G401 (cell line): ENCODE measurements at regions not wholly inside any gene's neighbourhood (a gene's known extent, or its start where the extent isn't known, plus 50 kb on each side); places are given as distances from the start of the nearest gene placed in this dataset.
A peak's percentile ranks its signal among the peaks of the same experiment; 100 is the strongest.

Experiments used
- DNase-seq: peaks from one replicate; pipeline ENCODE4 v3.0.0-alpha.2; 2015; ENCODE audit warnings: low spot score
- in situ Hi-C: cut with HindIII; loops from 2 replicates; pipeline ENCODE4 v1.10.0; 2016; ENCODE audit warnings: low sequenced_read_pairs, mixed read lengths

DNA sequence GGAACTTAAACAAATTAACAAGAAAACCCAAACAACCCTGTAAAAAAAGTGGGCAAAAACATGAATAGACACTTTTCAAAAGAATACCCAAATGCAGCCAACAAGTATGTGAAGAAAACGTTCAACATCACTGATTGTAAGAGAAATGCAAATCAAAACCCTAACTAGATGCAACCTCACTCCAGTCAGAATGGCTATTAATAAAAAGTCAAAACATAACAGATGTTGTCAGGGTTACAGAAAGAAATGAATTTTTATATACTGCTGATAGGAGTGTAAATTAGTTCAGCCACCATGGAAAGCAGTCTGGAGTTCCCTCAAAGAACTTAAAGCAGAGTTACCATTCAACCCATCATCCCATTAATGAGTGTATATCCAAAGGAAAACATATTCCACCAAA, 479.0 kb downstream of the MTRR start:
- DNase-seq = no peak
- in situ Hi-C loops = no loop called here

DNA sequence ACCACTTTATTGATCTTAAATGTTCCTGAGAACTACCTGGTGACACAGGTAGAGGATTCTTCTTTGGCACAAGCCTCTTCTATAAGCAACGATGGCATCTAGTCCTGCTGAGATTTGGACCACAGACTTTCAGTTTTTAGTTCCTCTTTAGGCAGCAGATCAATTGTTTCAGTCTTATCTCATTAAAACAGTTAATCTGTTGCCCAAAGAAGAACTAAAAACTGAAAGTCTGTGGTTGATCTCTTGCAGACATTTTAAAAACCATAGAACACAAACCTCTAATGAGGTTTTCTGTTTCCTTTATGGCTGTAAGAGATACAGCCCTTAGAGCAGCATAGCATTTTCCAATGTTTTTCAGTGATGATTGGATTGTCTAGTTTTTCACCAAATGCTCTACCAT, 480.9 kb downstream of the MTRR start:
- in situ Hi-C loops = no loop called here
- DNase-seq = no peak

DNA sequence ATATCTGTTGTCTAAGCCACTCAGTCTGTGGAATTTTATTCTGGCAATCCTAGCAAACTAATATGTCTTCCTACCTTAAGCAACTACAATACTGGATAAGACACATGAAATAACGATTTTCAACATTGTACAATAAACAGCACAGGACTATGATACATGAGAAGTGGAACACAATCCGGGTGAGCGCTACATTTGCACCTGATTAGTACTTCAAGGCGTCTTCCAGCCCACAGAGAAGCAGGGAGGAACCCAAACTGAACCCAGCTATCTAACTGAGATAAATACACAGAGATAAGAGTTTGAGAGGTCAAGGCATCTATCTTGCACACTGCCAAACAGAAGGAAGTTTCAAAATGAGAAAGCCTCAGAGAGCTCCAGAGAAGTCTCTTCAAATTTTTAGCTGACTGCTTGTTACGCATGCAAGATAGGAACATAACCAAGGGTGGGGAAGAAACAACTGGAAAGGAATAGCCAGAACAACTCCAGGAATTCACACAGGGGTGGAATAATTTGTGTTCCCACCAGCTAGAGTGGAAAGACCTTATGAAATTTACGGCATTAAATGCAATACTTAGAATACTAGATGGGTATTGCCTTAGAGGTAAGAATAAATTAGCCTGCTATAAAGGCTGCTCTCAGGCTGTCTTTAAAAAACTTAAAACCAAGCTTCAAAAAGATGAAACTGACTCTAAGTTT, 481.8 kb downstream of the MTRR start:
- DNase-seq = no peak
- in situ Hi-C loops = no loop called here

DNA sequence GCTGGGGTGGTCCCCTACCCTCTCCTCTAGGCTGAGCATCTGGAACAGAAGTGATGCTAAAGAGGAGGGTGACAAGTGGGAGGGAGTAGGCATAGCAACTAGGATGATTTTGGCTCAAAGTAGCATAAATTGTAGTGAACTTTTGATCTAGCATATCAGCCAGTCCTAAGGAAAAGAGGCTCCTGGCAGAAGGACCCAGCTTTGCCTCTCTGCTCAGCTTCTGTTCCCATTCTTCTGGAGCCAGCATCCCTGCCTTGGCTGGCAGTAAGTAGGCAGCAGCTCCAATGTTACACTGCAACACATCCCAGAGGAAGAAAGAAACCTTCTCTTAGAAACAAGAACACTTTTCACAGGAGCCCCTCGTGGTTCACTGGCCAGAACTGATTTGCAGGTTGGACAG, 487.0 kb downstream of the MTRR start:
- DNase-seq = no peak
- in situ Hi-C loops = no loop called here

DNA sequence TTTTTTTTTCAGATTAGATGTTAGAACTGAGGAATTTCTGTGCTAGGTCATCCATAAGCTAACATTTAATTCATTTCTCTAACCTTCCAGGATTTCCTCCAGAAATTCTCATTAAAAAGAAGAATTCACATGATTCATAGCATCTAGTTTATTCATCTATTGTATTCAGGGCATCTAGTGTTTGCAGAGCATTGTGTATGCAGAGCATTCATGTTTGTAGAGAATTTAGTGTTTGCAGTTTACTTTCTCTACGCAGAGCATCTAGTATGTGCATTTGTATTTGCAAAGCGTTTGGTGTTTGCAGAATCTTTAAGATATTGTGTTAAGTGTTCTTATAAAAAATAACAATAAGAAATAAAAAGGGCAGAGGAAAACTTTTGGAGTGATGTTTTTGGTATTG, 491.1 kb downstream of the MTRR start:
- in situ Hi-C loops = no loop called here
- DNase-seq = no peak

DNA sequence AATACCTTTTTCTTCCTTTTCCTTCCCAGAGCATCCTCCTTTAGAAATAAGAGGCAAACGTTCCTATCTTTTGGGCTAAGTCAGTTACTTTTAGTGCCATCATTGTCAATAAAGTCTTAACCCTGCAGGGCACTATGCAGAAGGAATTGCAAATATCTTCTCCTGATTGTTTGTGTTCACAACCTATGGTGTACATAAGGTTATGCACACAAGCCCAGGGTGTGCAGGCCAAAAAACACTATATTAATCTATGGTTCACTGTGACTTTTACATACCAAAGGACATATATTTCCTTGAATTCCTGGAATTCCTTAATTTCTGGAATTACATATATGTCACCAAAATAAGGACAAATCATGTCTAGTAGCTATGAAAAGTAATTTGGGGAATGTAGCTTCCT, 493.5 kb downstream of the MTRR start:
- in situ Hi-C loops = no loop called here
- DNase-seq = no peak

DNA sequence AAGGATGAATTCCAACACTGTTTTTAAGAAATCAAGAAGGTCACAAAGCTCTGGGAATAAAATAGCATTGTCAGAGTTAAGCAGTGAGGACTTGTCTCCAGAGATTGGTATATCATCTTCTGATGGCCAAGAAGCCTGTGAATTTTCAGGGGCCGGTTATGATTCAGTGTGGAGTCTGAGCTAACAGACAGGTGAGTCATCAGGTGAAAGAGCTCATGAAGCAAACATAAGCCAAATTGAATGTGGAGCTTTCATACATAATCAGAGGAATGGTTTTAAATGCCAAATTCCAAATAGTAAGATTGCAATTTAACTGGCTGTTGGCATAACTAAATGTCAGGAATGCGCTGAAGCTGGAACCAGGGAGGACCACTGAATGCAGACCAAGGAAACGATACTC, 494.2 kb downstream of the MTRR start:
- in situ Hi-C loops = no loop called here
- no peak for DNase-seq

DNA sequence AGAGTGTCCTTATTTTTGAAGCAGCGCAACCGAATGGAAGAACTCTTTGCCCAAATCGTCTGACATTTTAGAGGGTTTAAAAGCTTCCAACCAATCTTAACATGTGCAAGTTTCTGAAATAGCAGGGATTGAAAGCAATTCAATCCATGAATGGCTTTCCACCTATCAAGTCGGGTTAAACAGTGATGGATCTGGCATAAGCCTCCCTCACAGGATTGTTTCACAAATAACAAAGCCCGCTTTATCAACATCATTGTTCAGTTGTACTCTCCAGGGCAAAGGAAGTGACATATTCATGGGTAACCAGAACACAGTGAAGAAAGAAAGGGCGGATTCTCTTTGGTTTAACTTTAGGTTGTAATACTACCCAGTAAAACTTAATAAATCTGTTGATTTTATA, 497.3 kb downstream of the MTRR start:
- DNase-seq = no peak
- in situ Hi-C loops = no loop called here

DNA sequence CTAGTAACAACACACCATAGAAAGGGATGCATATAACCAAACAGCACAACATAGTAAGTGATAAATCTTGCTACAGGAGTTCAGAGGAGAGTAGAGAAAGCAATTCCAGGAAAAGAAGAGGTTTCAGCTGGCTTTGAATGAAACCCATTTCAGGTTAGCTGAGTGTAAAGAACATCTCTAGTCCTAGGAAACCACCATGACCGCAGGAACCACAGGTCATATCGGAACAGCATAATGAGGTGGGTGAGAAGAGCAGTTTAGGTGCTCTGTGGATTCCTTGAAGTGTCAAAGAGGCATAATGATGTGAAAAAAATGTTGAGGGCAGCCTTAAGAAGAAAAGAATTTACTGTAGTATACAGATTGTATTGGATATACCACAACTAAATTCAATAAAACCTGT, 507.5 kb downstream of the MTRR start:
- no peak for DNase-seq
- in situ Hi-C loops = no loop called here

DNA sequence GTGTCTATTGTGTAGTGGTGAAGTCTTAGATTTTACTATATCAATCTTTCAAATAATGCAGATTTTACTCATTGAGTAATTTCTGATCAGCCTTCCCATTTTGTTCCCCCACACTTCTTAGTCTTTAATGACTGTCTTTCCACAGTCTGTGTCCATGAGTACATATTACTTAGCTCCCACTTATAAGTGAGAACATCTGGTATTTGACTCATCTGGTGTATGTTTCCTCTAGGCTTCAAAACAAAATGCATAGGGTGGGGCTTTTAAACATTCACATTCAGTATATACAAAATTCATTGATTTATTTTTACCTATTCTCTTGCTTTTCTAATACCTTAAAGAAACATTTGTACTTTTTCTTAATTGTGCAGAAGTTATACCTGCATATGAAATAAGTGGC, 513.0 kb downstream of the MTRR start:
- no peak for DNase-seq
- in situ Hi-C loops = no loop called here

DNA sequence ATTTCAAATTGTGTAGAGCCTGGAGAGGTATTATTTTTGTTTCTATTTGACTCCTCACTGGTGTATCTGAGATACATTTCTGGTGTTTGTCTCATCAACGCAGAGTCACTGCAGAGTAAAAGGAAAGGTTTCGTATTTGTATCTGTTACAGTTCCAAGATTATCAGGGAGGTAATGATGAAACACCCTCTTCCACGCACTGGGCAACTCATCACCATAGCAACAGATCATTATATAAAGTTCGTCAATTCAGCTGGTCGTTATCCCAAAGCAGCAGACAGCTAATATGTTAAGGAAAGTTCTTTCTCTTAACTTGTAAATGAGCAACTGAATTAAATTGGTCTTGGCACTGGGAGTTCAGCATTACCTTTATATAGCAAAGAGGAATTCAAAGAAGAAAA, 513.5 kb downstream of the MTRR start:
- in situ Hi-C loops = no loop called here

DNA sequence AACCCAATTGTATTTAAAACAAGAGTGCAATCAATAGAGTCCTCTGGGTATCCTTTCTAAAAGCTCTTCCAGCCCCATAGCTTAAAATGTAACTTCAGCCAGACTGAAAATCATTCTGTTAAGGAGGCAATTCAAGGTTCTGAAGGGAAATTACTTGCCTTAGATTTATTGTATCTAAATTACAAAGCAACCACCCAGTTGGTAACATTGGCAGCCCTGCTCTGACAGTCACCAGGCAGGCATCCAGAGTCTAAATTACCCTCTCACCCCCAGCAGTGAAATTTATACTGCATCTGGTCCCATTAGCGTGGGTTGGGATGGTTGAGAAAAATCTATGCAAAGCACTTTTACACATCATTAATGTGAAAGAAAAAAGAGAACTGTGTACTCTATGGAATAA, 514.7 kb downstream of the MTRR start:
- in situ Hi-C loops = no loop called here
- DNase-seq = peak; percentile 29

More for the DNA sequence above, 513.5 kb downstream of the MTRR start:
- DNase-seq = no peak

DNA sequence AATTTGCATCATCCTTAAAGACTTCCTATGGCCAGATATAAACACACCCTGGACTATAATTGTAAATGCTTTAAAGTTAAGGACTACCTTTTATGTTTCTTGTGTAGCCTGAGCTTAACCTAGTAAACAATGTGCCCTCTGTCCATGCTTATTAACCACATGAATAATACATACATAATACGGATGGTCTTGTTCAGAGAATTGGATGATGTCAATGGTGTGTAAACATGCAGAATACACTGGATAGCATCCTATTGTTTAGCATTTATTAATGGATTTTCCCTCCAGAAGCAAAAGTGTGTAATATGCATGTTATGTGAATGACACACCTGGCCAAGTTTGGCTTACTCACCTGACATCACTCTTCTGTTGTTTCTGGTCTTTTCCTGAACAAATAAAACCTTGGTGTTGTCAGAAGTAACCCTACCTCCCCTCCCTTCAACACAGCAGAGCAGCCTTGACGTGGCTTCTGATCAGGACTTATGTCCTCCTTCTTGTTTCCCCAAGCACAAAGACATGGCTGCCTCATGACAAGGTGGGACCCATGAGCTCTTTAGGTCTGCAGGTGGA, 517.9 kb downstream of the MTRR start:
- in situ Hi-C loops = no loop called here
- no peak for DNase-seq

DNA sequence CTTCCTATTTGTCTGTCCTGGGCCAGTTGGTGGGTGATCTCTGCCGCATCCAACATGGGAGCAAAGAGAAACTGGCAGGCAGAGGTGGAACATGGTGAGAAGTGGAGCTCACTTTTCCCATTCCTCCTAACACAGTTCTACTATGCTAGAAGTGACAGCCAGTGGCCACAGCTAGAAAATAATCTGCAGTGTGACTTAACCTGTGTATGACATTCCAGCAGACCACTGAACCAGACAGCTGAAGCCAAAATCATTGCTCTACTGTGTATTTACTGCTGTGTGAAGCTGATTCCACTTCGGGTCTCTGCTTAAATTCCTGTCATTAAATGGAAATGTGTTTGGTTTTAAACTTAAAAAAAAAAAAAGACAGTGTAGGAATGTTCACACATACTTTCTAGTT, 523.0 kb downstream of the MTRR start:
- in situ Hi-C loops = no loop called here
- no peak for DNase-seq

DNA sequence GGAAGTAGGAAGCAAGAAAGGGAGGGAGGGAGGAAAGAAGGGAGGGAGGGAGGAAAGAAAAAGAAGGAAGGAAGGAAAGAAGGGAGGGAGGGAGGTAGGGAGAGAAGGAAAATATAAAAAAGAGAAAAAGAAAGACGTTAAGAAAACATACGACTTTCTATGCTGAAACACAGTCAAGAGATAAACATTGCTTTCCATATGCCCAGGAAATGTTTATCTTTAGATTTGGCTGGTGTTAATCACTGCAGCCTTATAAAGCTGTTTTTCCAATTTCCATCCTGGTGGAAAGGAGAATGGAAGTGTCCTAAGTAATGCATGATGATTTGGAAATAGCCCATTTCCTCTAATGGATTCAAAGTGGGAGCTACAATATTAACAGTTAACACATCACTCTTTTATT, 524.3 kb downstream of the MTRR start:
- in situ Hi-C loops = no loop called here
- no peak for DNase-seq

DNA sequence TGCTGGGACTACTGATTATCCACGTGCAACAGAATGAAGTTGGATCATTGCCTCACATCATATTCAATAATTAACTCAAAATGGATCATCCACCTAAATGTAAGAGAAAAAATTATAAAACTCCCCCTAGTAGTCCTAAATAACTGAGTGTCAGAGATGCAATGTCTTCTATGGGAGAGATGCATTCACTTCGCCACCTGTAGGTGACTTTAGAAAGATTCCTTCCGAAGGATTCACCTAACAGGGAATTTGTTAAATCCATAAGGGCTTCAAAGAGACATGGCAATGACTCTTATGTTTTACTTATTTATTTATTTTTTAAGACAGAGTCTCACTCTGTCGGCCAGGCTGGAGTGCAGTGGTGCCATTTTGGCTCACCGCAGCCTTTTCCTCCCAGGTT, 526.0 kb downstream of the MTRR start:
- DNase-seq = no peak
- in situ Hi-C loops = no loop called here

DNA sequence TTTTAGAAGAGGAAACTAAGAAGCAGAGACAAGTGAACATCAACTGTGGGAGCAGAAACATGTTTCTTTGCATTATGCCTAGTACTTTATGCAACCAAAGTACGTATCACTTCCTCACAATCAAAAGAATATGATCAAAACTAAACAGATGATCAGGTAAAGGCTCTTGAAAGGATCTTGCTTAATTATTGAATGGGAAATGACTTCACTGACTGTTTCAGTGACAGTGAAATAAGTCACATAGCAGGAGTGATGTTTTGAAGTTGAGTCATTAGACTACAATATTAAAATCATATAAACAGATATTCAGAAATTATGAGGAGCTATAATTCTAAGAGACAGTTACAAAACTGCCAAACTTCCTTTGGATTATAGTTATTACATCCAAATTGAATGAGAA, 527.3 kb downstream of the MTRR start:
- no peak for DNase-seq
- in situ Hi-C loops = no loop called here

DNA sequence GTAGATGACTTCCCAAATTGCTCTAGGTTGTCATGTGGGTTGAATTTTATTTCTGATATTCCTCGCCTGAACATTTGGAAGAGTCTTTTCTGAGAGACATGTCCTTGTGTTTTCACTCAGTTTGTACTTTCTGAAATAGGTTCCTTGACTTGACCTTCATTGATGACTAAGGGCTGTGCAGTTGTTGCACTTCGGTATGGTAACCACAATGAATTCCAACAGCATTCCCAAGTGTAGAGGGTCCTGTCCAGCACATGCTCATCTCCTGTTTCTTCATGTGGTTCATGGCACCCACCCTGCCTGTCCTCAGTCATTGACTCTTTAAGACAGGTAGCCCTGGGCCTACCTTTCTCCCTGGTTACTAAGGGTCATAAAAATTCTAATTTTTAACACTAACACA, 527.8 kb downstream of the MTRR start:
- no peak for DNase-seq
- in situ Hi-C loops = no loop called here

DNA sequence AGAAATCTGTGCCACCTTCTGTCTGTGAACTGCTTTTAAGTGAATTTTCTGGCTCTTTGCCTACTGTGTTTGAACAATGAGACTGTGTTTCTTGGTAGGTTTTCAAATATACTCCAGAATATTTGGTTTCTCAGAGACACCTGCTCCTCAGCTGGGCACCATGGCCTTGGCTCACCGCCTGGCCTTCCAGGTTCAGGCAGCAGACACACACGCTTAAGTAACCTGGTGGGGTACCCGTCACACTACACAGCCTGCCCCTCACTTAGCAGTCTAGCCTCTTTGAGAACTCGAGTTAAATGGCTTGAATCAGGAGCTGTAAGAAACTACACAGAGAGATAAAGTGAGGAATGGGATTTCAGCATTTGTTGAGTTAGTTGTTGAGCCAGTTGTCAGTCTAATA, 530.5 kb downstream of the MTRR start:
- in situ Hi-C loops = no loop called here
- peak; percentile 59 for DNase-seq

DNA sequence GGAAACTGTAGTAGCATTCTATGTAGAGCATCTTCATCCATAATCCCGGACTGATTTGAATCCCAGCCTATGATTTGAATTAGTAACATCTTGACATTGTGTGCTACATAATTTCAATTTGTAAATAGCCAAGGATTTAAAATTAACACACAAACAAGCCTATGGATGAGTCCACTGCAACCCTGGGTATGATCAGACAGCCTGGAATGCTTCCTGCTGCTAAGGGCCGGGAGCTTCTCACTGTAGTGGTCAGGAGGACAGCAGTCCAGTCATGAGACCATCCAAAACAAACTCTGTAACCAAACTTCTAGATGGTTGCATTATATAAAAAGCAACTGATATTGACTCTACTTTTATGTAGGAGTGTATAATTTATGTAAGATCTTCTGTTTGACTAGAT, 539.3 kb downstream of the MTRR start:
- DNase-seq = no peak
- in situ Hi-C loops = no loop called here

DNA sequence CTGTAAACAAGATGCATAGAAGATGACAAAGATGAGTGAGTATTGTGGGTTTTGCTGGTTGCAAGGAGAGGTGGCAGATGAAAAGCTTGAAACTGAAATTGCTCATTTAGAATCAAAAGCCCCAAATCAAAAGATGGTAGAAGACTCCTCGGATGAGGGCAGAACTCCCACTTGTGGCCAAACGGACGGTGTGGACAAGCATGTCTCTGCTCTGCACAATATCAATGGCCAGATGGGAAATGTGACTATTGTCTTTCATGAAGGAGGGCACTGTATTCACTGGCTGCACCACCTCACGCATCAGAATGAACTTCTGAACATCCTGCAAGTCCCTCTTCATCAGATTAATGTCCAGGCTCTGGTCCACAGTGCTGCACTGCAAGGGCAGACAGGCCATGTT, 541.7 kb downstream of the MTRR start:
- no peak for DNase-seq
- in situ Hi-C loops = no loop called here

DNA sequence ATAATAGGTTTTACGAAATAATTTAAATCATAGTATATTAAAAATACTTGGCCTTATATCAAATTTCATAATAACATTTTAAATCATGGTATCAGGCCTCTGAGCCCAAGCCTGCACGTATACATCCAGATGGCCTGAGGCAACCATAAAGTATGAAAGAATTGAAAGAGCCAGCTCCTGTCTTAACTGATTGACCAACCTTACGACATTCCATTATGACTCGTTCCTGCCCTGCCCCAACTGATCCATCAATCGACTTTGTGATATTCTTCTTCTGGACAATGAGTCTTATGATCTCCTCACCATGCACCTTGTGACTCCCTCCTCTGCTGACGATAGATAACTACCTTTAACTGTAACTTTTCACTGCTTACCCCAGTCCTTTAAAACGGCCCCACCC, 545.0 kb downstream of the MTRR start:
- in situ Hi-C loops = no loop called here
- no peak for DNase-seq
